SK-N-SH (cell line): ENCODE measurements at regions not wholly inside any gene's neighbourhood (a gene's known extent, or its start where the extent isn't known, plus 50 kb on each side); places are given as distances from the start of the nearest gene placed in this dataset.

Source experiments
- CTCF ChIA-PET: fragments of 300-600, 350-600 bp; formaldehyde crosslinking; extraction: SDS; loops from one replicate; lab custom pipeline; 2021; lab: Yijun Ruan, JAX
- POLR2A ChIA-PET: fragments of 350-600 bp; sonication (Branson Sonifier 250); formaldehyde crosslinking; extraction: SDS; loops from one replicate; lab custom pipeline; 2020; ENCODE audit warnings: antibody characterized with exemption, inconsistent platforms; lab: Yijun Ruan, JAX
- DNase-seq: peaks from one replicate; pipeline ENCODE4 v3.0.0; 2012
- H2AFZ ChIP-seq: fragments of 200-600 bp; sonication (generic); 2 replicates; pipeline ENCODE4 v1.8.1; 2016; ENCODE audit warnings: antibody characterized with exemption, mild to moderate bottlenecking, low read depth
- H3F3A ChIP-seq: fragments of 200-600 bp; sonication (generic); replicated peaks from 2 replicates; pipeline ENCODE3; 2016; ENCODE audit warnings: antibody characterized with exemption, mild to moderate bottlenecking; ENCODE audit not compliant: insufficient read depth
- H3K27ac ChIP-seq, 2 experiments: fragments of 200-500 bp in 1 of 2; fragments of 200-600 bp in 1 of 2; sonication (Bioruptor generic) in 1 of 2; sonication (generic), shearing (Covaris generic) in 1 of 2; 2 replicates each; pipeline versions ENCODE4 v1.5.1 to v1.6.1; 2014 to 2016; ENCODE audit warnings: low read depth in 2 of 2, inconsistent platforms in 1 of 2, low read length in 1 of 2, mild to moderate bottlenecking in 1 of 2, mixed read lengths in 1 of 2
- H3K27me3 ChIP-seq: fragments of 200-600 bp; sonication (generic), shearing (Covaris generic); 2 replicates; pipeline ENCODE4 v1.6.1; 2016; ENCODE audit warnings: mixed run types; ENCODE audit not compliant: insufficient read depth
- H3K36me3 ChIP-seq, 2 experiments: fragments of 200-500 bp in 1 of 2; fragments of 200-600 bp in 1 of 2; sonication (Bioruptor generic) in 1 of 2; sonication (generic) in 1 of 2; replicated peaks in 1 of 2; 2 replicates each; pipeline versions ENCODE3 to v1.5.1; 2014 to 2016; ENCODE audit warnings: low read length in 1 of 2, mild to moderate bottlenecking in 1 of 2; ENCODE audit not compliant: insufficient read depth in 2 of 2, control insufficient read depth in 1 of 2
- H3K4me1 ChIP-seq, 2 experiments: fragments of 200-500 bp in 1 of 2; fragments of 200-600 bp in 1 of 2; sonication (Bioruptor generic) in 1 of 2; sonication (generic), shearing (Covaris generic) in 1 of 2; 2 replicates each; pipeline versions ENCODE4 v1.5.1 to v1.6.1; 2014 to 2016; ENCODE audit warnings: low read depth in 1 of 2, low read length in 1 of 2, mixed run types in 1 of 2; ENCODE audit not compliant: insufficient read depth in 2 of 2, control insufficient read depth in 1 of 2
- H3K4me2 ChIP-seq: fragments of 200-600 bp; sonication (generic), shearing (Covaris generic); 2 replicates; pipeline ENCODE4 v1.6.1; 2017; ENCODE audit warnings: mixed run types
- H3K4me3 ChIP-seq, 2 experiments: fragments of 200-500 bp in 1 of 2; fragments of 200-600 bp in 1 of 2; sonication (Bioruptor generic) in 1 of 2; sonication (generic), shearing (Covaris generic) in 1 of 2; 2 replicates each; pipeline versions ENCODE4 v1.5.1 to v1.8.1; 2014 to 2016; ENCODE audit warnings: low read depth in 2 of 2, inconsistent platforms in 1 of 2, low read length in 1 of 2, mild to moderate bottlenecking in 1 of 2, mixed read lengths in 1 of 2, moderate library complexity in 1 of 2
- H3K79me2 ChIP-seq: fragments of 200-600 bp; sonication (generic); 2 replicates; pipeline ENCODE4 v1.8.1; 2017; ENCODE audit warnings: mild to moderate bottlenecking; ENCODE audit not compliant: insufficient read depth
- H3K9ac ChIP-seq: fragments of 200-600 bp; sonication (generic); 2 replicates; pipeline ENCODE4 v1.6.1; 2017; ENCODE audit warnings: mixed run types
- H3K9me2 ChIP-seq: fragments of 200-600 bp; sonication (generic); 2 replicates; pipeline ENCODE4 v1.6.1; 2017; ENCODE audit warnings: mixed run types
- H3K9me3 ChIP-seq: fragments of 200-600 bp; sonication (generic); 2 replicates; pipeline ENCODE4 v1.6.1; 2017; ENCODE audit warnings: mixed run types, mild to moderate bottlenecking, moderate library complexity
- H4K20me1 ChIP-seq: fragments of 200-600 bp; sonication (generic); 2 replicates; pipeline ENCODE4 v1.6.1; 2017; ENCODE audit warnings: mild to moderate bottlenecking, mixed run types; ENCODE audit not compliant: insufficient read depth
- CTCF ChIP-seq: fragments of 200-600 bp; sonication (generic); IDR thresholded peaks from 2 replicates; pipeline ENCODE4 v1.6.1; 2017; ENCODE audit warnings: antibody characterized with exemption, mild to moderate bottlenecking, moderate library complexity
- GATA2 ChIP-seq: sonication (generic); formaldehyde crosslinking; IDR thresholded peaks from 2 replicates; pipeline ENCODE4 v1.5.0; 2020; ENCODE audit warnings: mild to moderate bottlenecking, missing genetic modification reagents
- IRF3 ChIP-seq: fragments of 150-350 bp; IDR thresholded peaks from 2 replicates; pipeline ENCODE4 v1.6.1; 2016; ENCODE audit warnings: mild to moderate bottlenecking, low read depth, low read length
- PBX3 ChIP-seq: IDR thresholded peaks from 2 replicates; pipeline ENCODE4; 2012
- RAD21 ChIP-seq: IDR thresholded peaks from 2 replicates; pipeline ENCODE4 v1.6.1; 2012; ENCODE audit warnings: mild to moderate bottlenecking, low read length
- SMC3 ChIP-seq: IDR thresholded peaks from 2 replicates; pipeline ENCODE4 v1.6.1; 2012; ENCODE audit warnings: low read depth, low read length, improper control_type of control experiment
- TEAD4 ChIP-seq: IDR thresholded peaks from 2 replicates; pipeline ENCODE4 v1.4.0; 2012; ENCODE audit warnings: mild to moderate bottlenecking, borderline replicate concordance; ENCODE audit not compliant: insufficient read depth
- USF2 ChIP-seq: fragments of 150-350 bp; IDR thresholded peaks from 2 replicates; pipeline ENCODE4 v1.6.1; 2017; ENCODE audit warnings: antibody characterized with exemption, low read length, low read depth, borderline replicate concordance
- ZBTB33 ChIP-seq: IDR thresholded peaks from 2 replicates; pipeline ENCODE4 v1.4.0; 2012; ENCODE audit warnings: low read depth, borderline replicate concordance
- WGBS: methylation state at CpG from one replicate; pipeline ENCODE4 v1.1.6; 2017; ENCODE audit warnings: low lambda C conversion rate; 5-methylcytosine and 5-hydroxymethylcytosine counted together

- TF ChIP-seq PBX3, result no peak
- TF ChIP-seq, all 33 proteins: peak for 0
These were observed 398.3 kb upstream of the HNRNPA3 start (continued) for GRCh38 chr2:176814274-176814673.

- ChIA-PET POLR2A (no interaction called here), CTCF (interaction anchor here (0.6 to 12.2 kb wide), 63 partner anchors 9 to 966 kb away, joined by 3 to 231 read pairs (median 4); partner anchors contain the start of gene HOXD9)
- no peaks in the 10 kb centered on the region for H3K9me2 ChIP-seq
- no peak overlapping the region for H3K27ac ChIP-seq
- no peak overlapping the region for H3K4me2 ChIP-seq
- no peak overlapping the region for H3K9ac ChIP-seq
- peak; percentile 78 for TF ChIP-seq RAD21
- no peak for TF ChIP-seq IRF3
- TF ChIP-seq GATA2, result 0 out of 2 replicates have a peak, but pooled peaks have one; percentile 10
- TF ChIP-seq CTCF, result peak; percentile 63
- peak; percentile 43 for TF ChIP-seq SMC3
- no peak for TF ChIP-seq PBX3
- no peak overlapping the region for H3K4me3 ChIP-seq
- H3K79me2 ChIP-seq, result no peaks in the 10 kb centered on the region
- H4K20me1 ChIP-seq, result no peaks in the 10 kb centered on the region
- H3K9me3 ChIP-seq, result no peaks in the 10 kb centered on the region
- no peaks in the 10 kb centered on the region for H3K27me3 ChIP-seq
- 0% methylated on average over 2 of the region's 2 CpGs for WGBS
- H3K36me3 ChIP-seq, result no peaks in the 10 kb centered on the region
- no peaks in the 10 kb centered on the region for H3F3A ChIP-seq
- peaks cover 2 to 5% of the 10 kb centered on the region in 2 experiments; a peak in 2 of 4 replicates for H3K4me1 ChIP-seq
- peak; percentile 31 for DNase-seq
- H2AFZ ChIP-seq, result no peak overlapping the region
These were observed 397.7 kb upstream of the HNRNPA3 start for GRCh38 chr2:176814740-176815367.

GRCh38 chr2:176817061-176817565, 395.5 kb upstream of the HNRNPA3 start:
- no peak overlapping the region for H3K27ac ChIP-seq
- peaks cover 2 to 5% of the 10 kb centered on the region in 2 experiments; a peak in 2 of 4 replicates for H3K4me1 ChIP-seq
- no peaks in the 10 kb centered on the region for H3K9me3 ChIP-seq
- CTCF ChIA-PET, result interaction anchor here (0.6 to 12.2 kb wide), 27 partner anchors 9 to 706 kb away, joined by 3 to 231 read pairs (median 4); no protein-coding TSS in a partner anchor
- H2AFZ ChIP-seq, result no peak overlapping the region
- no peaks in the 10 kb centered on the region for H3K27me3 ChIP-seq
- 63% methylated on average over 5 of the region's 7 CpGs for WGBS
- no peak overlapping the region for H3K4me3 ChIP-seq
- no peaks in the 10 kb centered on the region for H3K9me2 ChIP-seq
- H3F3A ChIP-seq, result no peaks in the 10 kb centered on the region
- DNase-seq, result peak; percentile 57
- peak; percentile 34 for TF ChIP-seq CTCF
- TF ChIP-seq SMC3, result peak; percentile 50
- TF ChIP-seq RAD21, result peak; percentile 73
- no peak for TF ChIP-seq ZBTB33
- TF ChIP-seq TEAD4, result no peak
- no peak for TF ChIP-seq USF2
- TF ChIP-seq, all 33 proteins: peak for 3
- POLR2A ChIA-PET, result interaction anchor here (0.6 kb wide), 1 partner anchor 629 kb away, joined by 3 read pairs; no protein-coding TSS in a partner anchor
- H3K79me2 ChIP-seq, result no peaks in the 10 kb centered on the region
- H3K4me2 ChIP-seq, result no peak overlapping the region
- H3K9ac ChIP-seq, result no peak overlapping the region
- H4K20me1 ChIP-seq, result no peaks in the 10 kb centered on the region
- H3K36me3 ChIP-seq, result no peaks in the 10 kb centered on the region
